H9 (cell line): ENCODE measurements at regions not wholly inside any gene's neighbourhood (a gene's known extent, or its start where the extent isn't known, plus 50 kb on each side); places are given as distances from the start of the nearest gene placed in this dataset.

Experiments used
- DNase-seq: peaks from one replicate; pipeline ENCODE4 v3.0.0-alpha.2; 2017
- H2AFZ ChIP-seq: one replicate; pipeline ENCODE4 v1.6.1; 2013; ENCODE audit warnings: mild to moderate bottlenecking, low read length, control low read depth, moderate library complexity
- H2AK5ac ChIP-seq: 2 replicates; pipeline ENCODE4 v1.6.1; 2013; ENCODE audit warnings: low read length, control low read depth, mixed read lengths; ENCODE audit not compliant: insufficient read length
- H2BK120ac ChIP-seq: one replicate; pipeline ENCODE4 v1.6.1; 2013; ENCODE audit warnings: low read depth, mild to moderate bottlenecking, low read length, control low read depth, inconsistent platforms; ENCODE audit not compliant: poor library complexity, severe bottlenecking
- H2BK12ac ChIP-seq: 2 replicates; pipeline ENCODE4 v1.6.1; 2013; ENCODE audit warnings: low read length, control low read depth, mixed read lengths, low read depth; ENCODE audit not compliant: insufficient read length
- H2BK15ac ChIP-seq: 2 replicates; pipeline ENCODE4 v1.6.1; 2013; ENCODE audit warnings: low read depth, low read length, control low read depth
- H2BK20ac ChIP-seq: one replicate; pipeline ENCODE4 v1.6.1; 2013; ENCODE audit warnings: low read depth, mild to moderate bottlenecking, low read length, control low read depth, inconsistent platforms; ENCODE audit not compliant: poor library complexity, severe bottlenecking
- H2BK5ac ChIP-seq: 2 replicates; pipeline ENCODE4 v1.6.1; 2013; ENCODE audit warnings: low read length, control low read depth, mixed read lengths; ENCODE audit not compliant: insufficient read length
- H3K14ac ChIP-seq: 2 replicates; pipeline ENCODE4 v1.6.1; 2013; ENCODE audit warnings: low read length, control low read depth; ENCODE audit not compliant: insufficient read depth
- H3K18ac ChIP-seq: 2 replicates; pipeline ENCODE4 v1.6.1; 2013; ENCODE audit warnings: low read depth, mild to moderate bottlenecking, mixed read lengths, low read length, control low read depth; ENCODE audit not compliant: insufficient read length
- H3K23ac ChIP-seq: 2 replicates; pipeline ENCODE4 v1.6.1; 2013; ENCODE audit warnings: low read length, control low read depth, mixed read lengths, low read depth; ENCODE audit not compliant: insufficient read length
- H3K23me2 ChIP-seq: 2 replicates; pipeline ENCODE4 v1.6.1; 2013; ENCODE audit warnings: low read depth, mild to moderate bottlenecking, mixed read lengths, low read length, control low read depth; ENCODE audit not compliant: insufficient read length, poor library complexity, severe bottlenecking
- H3K27ac ChIP-seq: 2 replicates; pipeline ENCODE4 v1.5.1; 2013; ENCODE audit warnings: low read length, control low read depth, mixed read lengths, low read depth; ENCODE audit not compliant: insufficient read length
- H3K27me3 ChIP-seq: 2 replicates; pipeline ENCODE4 v1.6.1; 2013; ENCODE audit warnings: low read length, control low read depth, inconsistent platforms; ENCODE audit not compliant: insufficient read depth
- H3K4ac ChIP-seq: 2 replicates; pipeline ENCODE4 v1.6.1; 2013; ENCODE audit warnings: low read depth, mild to moderate bottlenecking, control low read depth, inconsistent platforms, low read length, moderate library complexity
- H3K4me1 ChIP-seq: 2 replicates; pipeline ENCODE4 v1.6.1; 2013; ENCODE audit warnings: low read length, control low read depth, inconsistent platforms; ENCODE audit not compliant: insufficient read depth
- H3K4me2 ChIP-seq: 2 replicates; pipeline ENCODE4 v1.6.1; 2013; ENCODE audit warnings: low read length, control low read depth, mixed read lengths; ENCODE audit not compliant: insufficient read length, insufficient read depth
- H3K56ac ChIP-seq: 2 replicates; pipeline ENCODE4 v1.6.1; 2013; ENCODE audit warnings: low read depth, mild to moderate bottlenecking, mixed read lengths, low read length, control low read depth; ENCODE audit not compliant: insufficient read length
- H3K79me1 ChIP-seq: 2 replicates; pipeline ENCODE4 v1.6.1; 2013; ENCODE audit warnings: low read depth, mild to moderate bottlenecking, moderate library complexity, low read length, control low read depth, inconsistent platforms; ENCODE audit not compliant: insufficient read depth, poor library complexity, severe bottlenecking
- H3K79me2 ChIP-seq: 2 replicates; pipeline ENCODE4 v1.6.1; 2013; ENCODE audit warnings: low read length, control low read depth, inconsistent platforms; ENCODE audit not compliant: insufficient read depth
- H3K9ac ChIP-seq: 2 replicates; pipeline ENCODE4 v1.6.1; 2013; ENCODE audit warnings: low read length, control low read depth, mixed read lengths; ENCODE audit not compliant: insufficient read length; ENCODE audit errors: extremely low read depth
- H3K9me3 ChIP-seq: one replicate; pipeline ENCODE4 v1.6.1; 2013; ENCODE audit warnings: low read depth, low read length, inconsistent platforms; ENCODE audit not compliant: control insufficient read depth
- H3T11ph ChIP-seq: one replicate; pipeline ENCODE4 v1.6.1; 2013; ENCODE audit warnings: mild to moderate bottlenecking, low read length, control low read depth, inconsistent platforms
- H4K20me1 ChIP-seq: one replicate; pipeline ENCODE4 v1.6.1; 2013; ENCODE audit not compliant: control insufficient read depth, insufficient read length, insufficient read depth
- H4K5ac ChIP-seq: 2 replicates; pipeline ENCODE4 v1.6.1; 2013; ENCODE audit warnings: low read depth, mild to moderate bottlenecking, mixed read lengths, low read length, control low read depth; ENCODE audit not compliant: insufficient read length
- H4K8ac ChIP-seq: replicated peaks from 2 replicates; pipeline ENCODE4 v1.6.1; 2013; ENCODE audit warnings: low read length, control low read depth, mixed read lengths, low read depth; ENCODE audit not compliant: insufficient read length
- H4K91ac ChIP-seq: 2 replicates; pipeline ENCODE4 v1.6.1; 2013; ENCODE audit warnings: low read depth, mild to moderate bottlenecking, moderate library complexity, mixed read lengths, low read length, control low read depth; ENCODE audit not compliant: insufficient read length
- H3K27ac Mint-ChIP-seq, 3 experiments: 2 replicates in 2 of 3; 3 replicates in 1 of 3; pipeline ENCODE4 v1.8.0; 2020 to 2021; ENCODE audit warnings: mixed read lengths in 3 of 3, mild to moderate bottlenecking in 1 of 3, moderate library complexity in 1 of 3
- H3K27me3 Mint-ChIP-seq: 2 replicates; pipeline ENCODE4 v1.8.0; 2021; ENCODE audit warnings: low read depth, mild to moderate bottlenecking, moderate library complexity, mixed read lengths
- H3K36me3 Mint-ChIP-seq, 3 experiments: 2 replicates in 2 of 3; 3 replicates in 1 of 3; pipeline ENCODE4 v1.8.0; 2020 to 2021; ENCODE audit warnings: low read depth in 3 of 3, mixed read lengths in 3 of 3; ENCODE audit not compliant: insufficient read depth in 1 of 3
- H3K4me1 Mint-ChIP-seq, 2 experiments: 2 replicates each; pipeline ENCODE4 v1.8.0; 2020; ENCODE audit warnings: mixed read lengths in 2 of 2
- H3K4me3 Mint-ChIP-seq, 2 experiments: 2 replicates in 1 of 2; 3 replicates in 1 of 2; pipeline ENCODE4 v1.8.0; 2020 to 2021; ENCODE audit warnings: mild to moderate bottlenecking in 2 of 2, mixed read lengths in 2 of 2, moderate library complexity in 1 of 2
- H3K9me3 Mint-ChIP-seq, 2 experiments: 2 replicates in 1 of 2; 3 replicates in 1 of 2; pipeline ENCODE4 v1.8.0; 2020; ENCODE audit warnings: mild to moderate bottlenecking in 2 of 2, mixed read lengths in 2 of 2, moderate library complexity in 1 of 2
- WGBS: extraction: QIAGEN DNeasy Blood & Tissue Kit; methylation state at CpG from one replicate; pipeline ENCODE4 v1.1.7; 2013; ENCODE audit warnings: missing lambda C conversion rate, low lambda C conversion rate, mixed read lengths; ENCODE audit not compliant: insufficient read length; ENCODE audit errors: extremely low coverage; 5-methylcytosine and 5-hydroxymethylcytosine counted together
- TF ChIP-seq, protein P1 (sequence below): fragments of 200-600 bp; sonication (generic); conservative IDR thresholded peaks from 3 replicates; pipeline ENCODE4 v1.8.0; 2021; ENCODE audit warnings: antibody characterized with exemption, mild to moderate bottlenecking

DNA sequence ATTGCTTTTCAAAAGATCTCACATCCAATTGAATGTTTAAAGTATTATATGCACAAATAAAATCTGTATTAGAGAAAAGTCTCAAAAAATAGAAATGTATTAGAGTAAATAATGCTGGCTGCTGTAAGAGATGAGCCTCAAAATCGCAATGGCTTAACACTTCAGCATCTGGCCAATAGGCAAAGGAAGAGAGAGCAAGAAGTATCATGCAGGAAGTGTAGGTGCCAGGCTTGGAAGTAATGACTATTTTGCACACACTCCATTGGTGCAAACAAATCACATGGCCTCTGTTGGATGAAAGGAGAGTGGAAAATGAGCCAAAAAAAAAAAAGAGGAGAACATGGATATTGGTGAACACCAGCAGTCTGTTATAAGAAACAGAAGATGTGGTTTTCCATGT is 193.0 kb upstream of the E2F8 start:
- Mint-ChIP-seq H3K4me3 (no peak overlapping the region), H3K36me3 (no peaks in the 10 kb centered on the region), H3K4me1 (peaks cover 25 to 35% of the 10 kb centered on the region in 2 experiments), H3K9me3 (no peaks in the 10 kb centered on the region), H3K27me3 (peaks cover 24% of the 10 kb centered on the region), H3K27ac (no peak overlapping the region)
- Histone ChIP-seq H3K23me2 (no peaks in the 10 kb centered on the region), H3K14ac (no peak overlapping the region), H3T11ph (no peak overlapping the region), H3K79me1 (no peaks in the 10 kb centered on the region), H3K9ac (no peak overlapping the region), H2BK15ac (no peak overlapping the region), H2BK12ac (no peak overlapping the region), H2BK120ac (no peak overlapping the region), H3K56ac (no peak overlapping the region), H2AK5ac (no peak overlapping the region), H4K5ac (no peak overlapping the region), H3K18ac (no peak overlapping the region), H3K27me3 (no peaks in the 10 kb centered on the region), H2BK20ac (no peak overlapping the region), H3K9me3 (no peaks in the 10 kb centered on the region), H2BK5ac (no peak overlapping the region), H2AFZ (no peak overlapping the region), H3K27ac (no peak overlapping the region), H3K4me2 (no peak overlapping the region), H4K20me1 (no peaks in the 10 kb centered on the region), H4K91ac (no peak overlapping the region), H4K8ac (no peak overlapping the region), H3K79me2 (no peaks in the 10 kb centered on the region), H3K4me1 (peaks cover 5% of the 10 kb centered on the region; the same call in 1 of the 2 replicates), H3K4ac (no peak overlapping the region), H3K23ac (no peak overlapping the region)
- WGBS, result no CpG with 5 or more reads among the region's 1 CpG
- TF ChIP-seq, protein P1, sequence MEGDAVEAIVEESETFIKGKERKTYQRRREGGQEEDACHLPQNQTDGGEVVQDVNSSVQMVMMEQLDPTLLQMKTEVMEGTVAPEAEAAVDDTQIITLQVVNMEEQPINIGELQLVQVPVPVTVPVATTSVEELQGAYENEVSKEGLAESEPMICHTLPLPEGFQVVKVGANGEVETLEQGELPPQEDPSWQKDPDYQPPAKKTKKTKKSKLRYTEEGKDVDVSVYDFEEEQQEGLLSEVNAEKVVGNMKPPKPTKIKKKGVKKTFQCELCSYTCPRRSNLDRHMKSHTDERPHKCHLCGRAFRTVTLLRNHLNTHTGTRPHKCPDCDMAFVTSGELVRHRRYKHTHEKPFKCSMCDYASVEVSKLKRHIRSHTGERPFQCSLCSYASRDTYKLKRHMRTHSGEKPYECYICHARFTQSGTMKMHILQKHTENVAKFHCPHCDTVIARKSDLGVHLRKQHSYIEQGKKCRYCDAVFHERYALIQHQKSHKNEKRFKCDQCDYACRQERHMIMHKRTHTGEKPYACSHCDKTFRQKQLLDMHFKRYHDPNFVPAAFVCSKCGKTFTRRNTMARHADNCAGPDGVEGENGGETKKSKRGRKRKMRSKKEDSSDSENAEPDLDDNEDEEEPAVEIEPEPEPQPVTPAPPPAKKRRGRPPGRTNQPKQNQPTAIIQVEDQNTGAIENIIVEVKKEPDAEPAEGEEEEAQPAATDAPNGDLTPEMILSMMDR, result no peak
- no peak for DNase-seq
